PC-3 (cell line): ENCODE measurements at regions not wholly inside any gene's neighbourhood (a gene's known extent, or its start where the extent isn't known, plus 50 kb on each side); places are given as distances from the start of the nearest gene placed in this dataset.

Experiments used
- CTCF ChIP-seq: fragments of 300-600 bp; sonication (generic); conservative IDR thresholded peaks from 2 replicates; pipeline ENCODE4 v1.5.1; 2017; ENCODE audit warnings: antibody characterized with exemption, low read depth, mild to moderate bottlenecking, low read length
- EZH2 ChIP-seq: fragments of 300-600 bp; sonication (generic); IDR thresholded peaks from one replicate; pipeline ENCODE4 v1.6.1; 2017; ENCODE audit warnings: antibody characterized with exemption, mild to moderate bottlenecking, low read length; ENCODE audit not compliant: unreplicated experiment

GRCh38 chr5:29239606-29240005 lies 1953.9 kb upstream of the CDH6 start:
- TF ChIP-seq CTCF: no peak
- TF ChIP-seq EZH2: no peak
